GM12864 (cell line): ENCODE measurements at regions not wholly inside any gene's neighbourhood (a gene's known extent, or its start where the extent isn't known, plus 50 kb on each side); places are given as distances from the start of the nearest gene placed in this dataset.

Experiments used
- DNase-seq: peaks from one replicate; pipeline ENCODE4 v3.0.0-alpha.2; 2011; ENCODE audit warnings: low read depth
- H3K4me3 ChIP-seq: 2 replicates; pipeline ENCODE4 v1.5.1; 2011; ENCODE audit warnings: mild to moderate bottlenecking, low read depth, low read length, control low read depth
- CTCF ChIP-seq: IDR thresholded peaks from 2 replicates; pipeline ENCODE4 v1.5.1; 2011; ENCODE audit warnings: low read depth, mild to moderate bottlenecking, moderate library complexity, low read length, control low read depth, inconsistent platforms; ENCODE audit errors: missing control alignments

- no peak for TF ChIP-seq CTCF
- no peak overlapping the region for H3K4me3 ChIP-seq
- DNase-seq: no peak
Observed at GRCh38 chr11:104338186-104338585, 174.2 kb upstream of the PDGFD start.

GRCh38 chr11:104337273-104337672 is 173.3 kb upstream of the PDGFD start:
- H3K4me3 ChIP-seq: no peak overlapping the region
- no peak for TF ChIP-seq CTCF
- no peak for DNase-seq

DNA sequence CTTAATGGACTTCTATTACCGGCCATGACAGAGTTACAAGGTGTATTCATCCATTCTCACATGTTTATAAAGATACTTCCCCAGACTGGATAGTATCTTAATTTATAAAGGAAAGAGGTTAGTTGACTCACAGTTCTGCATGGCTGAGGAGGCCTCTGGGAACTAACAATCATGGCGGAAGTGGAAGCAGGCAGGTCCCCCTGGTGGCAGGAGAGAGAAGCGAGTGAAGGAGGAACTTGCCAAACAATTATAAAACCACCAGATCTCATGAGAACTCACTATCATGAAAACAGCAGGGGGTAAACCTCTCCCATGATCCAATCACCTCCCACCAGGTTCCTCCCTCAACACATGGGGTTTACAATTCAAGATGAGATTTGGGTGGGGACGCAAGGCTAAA is 170.0 kb upstream of the PDGFD start:
- peak; percentile 70 for TF ChIP-seq CTCF
- H3K4me3 ChIP-seq: no peak overlapping the region
- no peak for DNase-seq

DNA sequence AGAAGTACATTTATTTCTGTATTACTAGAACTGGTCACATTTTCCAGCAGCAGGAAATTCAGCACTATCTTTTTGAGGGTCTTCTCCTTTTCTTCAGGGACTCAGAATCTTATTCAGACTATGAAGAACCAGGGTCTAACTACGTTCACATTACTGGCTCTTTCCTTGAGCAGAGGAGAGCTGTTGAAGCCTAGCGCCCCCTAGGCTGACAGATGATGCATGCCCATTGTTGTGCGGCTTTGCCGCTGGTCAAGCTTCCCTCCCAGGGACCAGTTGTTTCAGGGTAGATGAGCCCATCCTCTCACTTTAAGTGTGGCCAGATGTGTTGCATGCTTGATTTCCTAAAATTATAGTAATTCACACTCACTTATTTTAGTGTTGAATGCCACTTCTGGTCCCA is 168.2 kb upstream of the PDGFD start:
- H3K4me3 ChIP-seq: no peak overlapping the region
- TF ChIP-seq CTCF: peak; percentile 68
- DNase-seq: no peak

- H3K4me3 ChIP-seq: no peak overlapping the region
- DNase-seq: no peak
- TF ChIP-seq CTCF: no peak
Observed at GRCh38 chr11:104329078-104329665, 165.2 kb upstream of the PDGFD start.

DNA sequence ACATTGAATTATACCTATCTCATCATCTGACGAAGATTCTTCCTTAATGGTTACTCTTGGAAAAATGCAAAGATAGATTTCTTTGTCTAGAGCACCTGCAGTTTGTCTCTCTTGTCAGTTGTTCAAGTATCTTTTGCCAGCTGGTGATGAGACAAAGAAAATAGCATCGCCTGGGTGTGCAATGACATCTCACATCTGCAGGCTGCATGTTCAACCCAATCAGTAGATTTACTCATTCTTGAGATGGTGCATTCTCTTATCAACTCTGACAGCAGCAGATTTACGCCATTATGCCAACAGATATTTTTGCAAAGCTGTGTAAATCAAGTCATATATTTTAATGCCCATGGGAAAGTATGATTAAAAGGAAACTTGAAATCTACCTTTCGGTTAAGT is 164.6 kb upstream of the PDGFD start:
- no peak for DNase-seq
- H3K4me3 ChIP-seq: no peak overlapping the region
- no peak for TF ChIP-seq CTCF

DNA sequence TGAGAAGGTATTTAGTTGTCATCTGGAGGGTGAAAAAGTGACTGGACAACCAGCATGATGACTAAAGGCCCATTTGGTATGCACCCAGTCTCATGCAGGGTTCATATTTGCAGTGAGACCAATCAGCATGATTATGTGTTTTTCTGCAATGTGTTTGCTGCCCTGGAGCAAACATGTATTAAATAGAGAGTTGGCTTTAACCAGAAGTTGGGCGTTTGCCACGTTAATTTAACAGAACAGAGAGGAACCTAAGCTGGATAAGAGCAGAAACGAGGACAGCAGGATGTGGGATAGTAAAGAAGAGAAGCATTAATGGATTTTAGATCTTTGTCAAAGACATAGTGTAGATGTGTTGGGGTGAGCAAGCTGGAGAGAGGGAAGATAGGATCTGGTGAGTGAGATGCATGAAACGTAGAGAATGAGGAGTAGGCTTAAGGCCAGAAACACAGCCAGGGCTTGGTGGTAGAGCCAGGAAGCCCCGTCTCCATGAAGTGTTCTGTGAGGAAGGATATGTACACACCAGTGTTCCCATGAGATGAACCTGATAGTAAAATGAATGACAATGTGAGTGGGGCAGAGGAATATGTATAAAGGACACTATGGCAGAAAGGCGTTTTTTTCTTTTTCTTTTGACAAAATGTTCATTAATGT is 164.0 kb upstream of the PDGFD start:
- no peak for DNase-seq
- no peak for TF ChIP-seq CTCF
- no peak overlapping the region for H3K4me3 ChIP-seq
